ENCODE measurements at regions not wholly inside any gene's neighbourhood (a gene's known extent, or its start where the extent isn't known, plus 50 kb on each side); places are given as distances from the start of the nearest gene placed in this dataset. TPM values are rescaled to one million over a fixed set of nuclear protein-coding genes. Genes with fewer than 3 reads are reported as not detected.

Small RNA genes lying in the stretch of these regions (small RNA-seq; reads per million reads assigned to genes)
- gene RN7SL150P, result not detected
- not detected for gene RPS4XP23

Data from Karpas-422 (cell line).